H9 (cell line): ENCODE measurements at regions not wholly inside any gene's neighbourhood (a gene's known extent, or its start where the extent isn't known, plus 50 kb on each side); places are given as distances from the start of the nearest gene placed in this dataset.

Source experiments
- DNase-seq: peaks from one replicate; pipeline ENCODE4 v3.0.0-alpha.2; 2017
- H2AFZ ChIP-seq: one replicate; pipeline ENCODE4 v1.6.1; 2013; ENCODE audit warnings: mild to moderate bottlenecking, low read length, control low read depth, moderate library complexity
- H2AK5ac ChIP-seq: 2 replicates; pipeline ENCODE4 v1.6.1; 2013; ENCODE audit warnings: low read length, control low read depth, mixed read lengths; ENCODE audit not compliant: insufficient read length
- H2BK120ac ChIP-seq: one replicate; pipeline ENCODE4 v1.6.1; 2013; ENCODE audit warnings: low read depth, mild to moderate bottlenecking, low read length, control low read depth, inconsistent platforms; ENCODE audit not compliant: poor library complexity, severe bottlenecking
- H2BK12ac ChIP-seq: 2 replicates; pipeline ENCODE4 v1.6.1; 2013; ENCODE audit warnings: low read length, control low read depth, mixed read lengths, low read depth; ENCODE audit not compliant: insufficient read length
- H2BK15ac ChIP-seq: 2 replicates; pipeline ENCODE4 v1.6.1; 2013; ENCODE audit warnings: low read depth, low read length, control low read depth
- H2BK20ac ChIP-seq: one replicate; pipeline ENCODE4 v1.6.1; 2013; ENCODE audit warnings: low read depth, mild to moderate bottlenecking, low read length, control low read depth, inconsistent platforms; ENCODE audit not compliant: poor library complexity, severe bottlenecking
- H2BK5ac ChIP-seq: 2 replicates; pipeline ENCODE4 v1.6.1; 2013; ENCODE audit warnings: low read length, control low read depth, mixed read lengths; ENCODE audit not compliant: insufficient read length
- H3K14ac ChIP-seq: 2 replicates; pipeline ENCODE4 v1.6.1; 2013; ENCODE audit warnings: low read length, control low read depth; ENCODE audit not compliant: insufficient read depth
- H3K18ac ChIP-seq: 2 replicates; pipeline ENCODE4 v1.6.1; 2013; ENCODE audit warnings: low read depth, mild to moderate bottlenecking, mixed read lengths, low read length, control low read depth; ENCODE audit not compliant: insufficient read length
- H3K23ac ChIP-seq: 2 replicates; pipeline ENCODE4 v1.6.1; 2013; ENCODE audit warnings: low read length, control low read depth, mixed read lengths, low read depth; ENCODE audit not compliant: insufficient read length
- H3K23me2 ChIP-seq: 2 replicates; pipeline ENCODE4 v1.6.1; 2013; ENCODE audit warnings: low read depth, mild to moderate bottlenecking, mixed read lengths, low read length, control low read depth; ENCODE audit not compliant: insufficient read length, poor library complexity, severe bottlenecking
- H3K27ac ChIP-seq: 2 replicates; pipeline ENCODE4 v1.5.1; 2013; ENCODE audit warnings: low read length, control low read depth, mixed read lengths, low read depth; ENCODE audit not compliant: insufficient read length
- H3K27me3 ChIP-seq: 2 replicates; pipeline ENCODE4 v1.6.1; 2013; ENCODE audit warnings: low read length, control low read depth, inconsistent platforms; ENCODE audit not compliant: insufficient read depth
- H3K4ac ChIP-seq: 2 replicates; pipeline ENCODE4 v1.6.1; 2013; ENCODE audit warnings: low read depth, mild to moderate bottlenecking, control low read depth, inconsistent platforms, low read length, moderate library complexity
- H3K4me1 ChIP-seq: 2 replicates; pipeline ENCODE4 v1.6.1; 2013; ENCODE audit warnings: low read length, control low read depth, inconsistent platforms; ENCODE audit not compliant: insufficient read depth
- H3K4me2 ChIP-seq: 2 replicates; pipeline ENCODE4 v1.6.1; 2013; ENCODE audit warnings: low read length, control low read depth, mixed read lengths; ENCODE audit not compliant: insufficient read length, insufficient read depth
- H3K56ac ChIP-seq: 2 replicates; pipeline ENCODE4 v1.6.1; 2013; ENCODE audit warnings: low read depth, mild to moderate bottlenecking, mixed read lengths, low read length, control low read depth; ENCODE audit not compliant: insufficient read length
- H3K79me1 ChIP-seq: 2 replicates; pipeline ENCODE4 v1.6.1; 2013; ENCODE audit warnings: low read depth, mild to moderate bottlenecking, moderate library complexity, low read length, control low read depth, inconsistent platforms; ENCODE audit not compliant: insufficient read depth, poor library complexity, severe bottlenecking
- H3K79me2 ChIP-seq: 2 replicates; pipeline ENCODE4 v1.6.1; 2013; ENCODE audit warnings: low read length, control low read depth, inconsistent platforms; ENCODE audit not compliant: insufficient read depth
- H3K9ac ChIP-seq: 2 replicates; pipeline ENCODE4 v1.6.1; 2013; ENCODE audit warnings: low read length, control low read depth, mixed read lengths; ENCODE audit not compliant: insufficient read length; ENCODE audit errors: extremely low read depth
- H3K9me3 ChIP-seq: one replicate; pipeline ENCODE4 v1.6.1; 2013; ENCODE audit warnings: low read depth, low read length, inconsistent platforms; ENCODE audit not compliant: control insufficient read depth
- H3T11ph ChIP-seq: one replicate; pipeline ENCODE4 v1.6.1; 2013; ENCODE audit warnings: mild to moderate bottlenecking, low read length, control low read depth, inconsistent platforms
- H4K20me1 ChIP-seq: one replicate; pipeline ENCODE4 v1.6.1; 2013; ENCODE audit not compliant: control insufficient read depth, insufficient read length, insufficient read depth
- H4K5ac ChIP-seq: 2 replicates; pipeline ENCODE4 v1.6.1; 2013; ENCODE audit warnings: low read depth, mild to moderate bottlenecking, mixed read lengths, low read length, control low read depth; ENCODE audit not compliant: insufficient read length
- H4K8ac ChIP-seq: replicated peaks from 2 replicates; pipeline ENCODE4 v1.6.1; 2013; ENCODE audit warnings: low read length, control low read depth, mixed read lengths, low read depth; ENCODE audit not compliant: insufficient read length
- H4K91ac ChIP-seq: 2 replicates; pipeline ENCODE4 v1.6.1; 2013; ENCODE audit warnings: low read depth, mild to moderate bottlenecking, moderate library complexity, mixed read lengths, low read length, control low read depth; ENCODE audit not compliant: insufficient read length
- H3K27ac Mint-ChIP-seq, 3 experiments: 2 replicates in 2 of 3; 3 replicates in 1 of 3; pipeline ENCODE4 v1.8.0; 2020 to 2021; ENCODE audit warnings: mixed read lengths in 3 of 3, mild to moderate bottlenecking in 1 of 3, moderate library complexity in 1 of 3
- H3K27me3 Mint-ChIP-seq: 2 replicates; pipeline ENCODE4 v1.8.0; 2021; ENCODE audit warnings: low read depth, mild to moderate bottlenecking, moderate library complexity, mixed read lengths
- H3K36me3 Mint-ChIP-seq, 3 experiments: 2 replicates in 2 of 3; 3 replicates in 1 of 3; pipeline ENCODE4 v1.8.0; 2020 to 2021; ENCODE audit warnings: low read depth in 3 of 3, mixed read lengths in 3 of 3; ENCODE audit not compliant: insufficient read depth in 1 of 3
- H3K4me1 Mint-ChIP-seq, 2 experiments: 2 replicates each; pipeline ENCODE4 v1.8.0; 2020; ENCODE audit warnings: mixed read lengths in 2 of 2
- H3K4me3 Mint-ChIP-seq, 2 experiments: 2 replicates in 1 of 2; 3 replicates in 1 of 2; pipeline ENCODE4 v1.8.0; 2020 to 2021; ENCODE audit warnings: mild to moderate bottlenecking in 2 of 2, mixed read lengths in 2 of 2, moderate library complexity in 1 of 2
- H3K9me3 Mint-ChIP-seq, 2 experiments: 2 replicates in 1 of 2; 3 replicates in 1 of 2; pipeline ENCODE4 v1.8.0; 2020; ENCODE audit warnings: mild to moderate bottlenecking in 2 of 2, mixed read lengths in 2 of 2, moderate library complexity in 1 of 2
- WGBS: extraction: QIAGEN DNeasy Blood & Tissue Kit; methylation state at CpG from one replicate; pipeline ENCODE4 v1.1.7; 2013; ENCODE audit warnings: missing lambda C conversion rate, low lambda C conversion rate, mixed read lengths; ENCODE audit not compliant: insufficient read length; ENCODE audit errors: extremely low coverage; 5-methylcytosine and 5-hydroxymethylcytosine counted together
- TF ChIP-seq, protein P1 (sequence below): fragments of 200-600 bp; sonication (generic); conservative IDR thresholded peaks from 3 replicates; pipeline ENCODE4 v1.8.0; 2021; ENCODE audit warnings: antibody characterized with exemption, mild to moderate bottlenecking

DNA sequence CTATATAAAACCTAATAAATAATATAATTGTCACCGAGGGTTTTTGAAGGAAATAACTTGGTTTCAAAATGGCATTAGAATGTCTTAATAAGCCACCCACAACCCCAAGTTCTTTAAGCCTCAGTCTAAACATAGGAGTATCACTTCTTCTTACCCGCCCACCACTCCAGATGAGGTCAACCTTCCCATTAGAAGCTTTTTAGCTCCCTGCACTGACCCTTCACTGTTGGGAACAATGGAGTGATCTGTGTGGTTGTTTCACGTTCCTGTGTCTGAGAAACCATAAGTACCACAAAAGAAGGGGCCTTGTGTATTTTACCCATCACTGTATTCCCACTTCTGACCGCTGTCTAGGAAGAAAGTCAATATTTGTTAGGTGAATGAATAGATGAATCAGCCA lies 326.3 kb upstream of the ZNF521 start:
- no peak overlapping the region for H2AK5ac ChIP-seq
- Mint-ChIP-seq H3K9me3 (no peaks in the 10 kb centered on the region; a peak in 1 of 5 replicates), H3K27me3 (no peaks in the 10 kb centered on the region), H3K4me1 (peaks cover 69 to 71% of the 10 kb centered on the region in 2 experiments), H3K4me3 (no peak overlapping the region), H3K36me3 (no peaks in the 10 kb centered on the region; a peak in 1 of 7 replicates), H3K27ac (no peak overlapping the region)
- H3K27ac ChIP-seq = no peak overlapping the region
- WGBS = no CpG with 5 or more reads among the region's 4 CpGs
- TF ChIP-seq, protein P1, sequence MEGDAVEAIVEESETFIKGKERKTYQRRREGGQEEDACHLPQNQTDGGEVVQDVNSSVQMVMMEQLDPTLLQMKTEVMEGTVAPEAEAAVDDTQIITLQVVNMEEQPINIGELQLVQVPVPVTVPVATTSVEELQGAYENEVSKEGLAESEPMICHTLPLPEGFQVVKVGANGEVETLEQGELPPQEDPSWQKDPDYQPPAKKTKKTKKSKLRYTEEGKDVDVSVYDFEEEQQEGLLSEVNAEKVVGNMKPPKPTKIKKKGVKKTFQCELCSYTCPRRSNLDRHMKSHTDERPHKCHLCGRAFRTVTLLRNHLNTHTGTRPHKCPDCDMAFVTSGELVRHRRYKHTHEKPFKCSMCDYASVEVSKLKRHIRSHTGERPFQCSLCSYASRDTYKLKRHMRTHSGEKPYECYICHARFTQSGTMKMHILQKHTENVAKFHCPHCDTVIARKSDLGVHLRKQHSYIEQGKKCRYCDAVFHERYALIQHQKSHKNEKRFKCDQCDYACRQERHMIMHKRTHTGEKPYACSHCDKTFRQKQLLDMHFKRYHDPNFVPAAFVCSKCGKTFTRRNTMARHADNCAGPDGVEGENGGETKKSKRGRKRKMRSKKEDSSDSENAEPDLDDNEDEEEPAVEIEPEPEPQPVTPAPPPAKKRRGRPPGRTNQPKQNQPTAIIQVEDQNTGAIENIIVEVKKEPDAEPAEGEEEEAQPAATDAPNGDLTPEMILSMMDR = no peak
- no peak overlapping the region for H2BK12ac ChIP-seq
- no peaks in the 10 kb centered on the region for H3K79me2 ChIP-seq
- H3K23ac ChIP-seq = no peak overlapping the region
- no peak overlapping the region for H3T11ph ChIP-seq
- H4K20me1 ChIP-seq = no peaks in the 10 kb centered on the region
- no peaks in the 10 kb centered on the region for H3K23me2 ChIP-seq
- H3K27me3 ChIP-seq = no peaks in the 10 kb centered on the region
- H3K79me1 ChIP-seq = no peaks in the 10 kb centered on the region
- no peak overlapping the region for H2AFZ ChIP-seq
- no peak overlapping the region for H3K56ac ChIP-seq
- H2BK20ac ChIP-seq = no peak overlapping the region
- no peak for DNase-seq
- H2BK5ac ChIP-seq = no peak overlapping the region
- no peak overlapping the region for H3K4me2 ChIP-seq
- H3K14ac ChIP-seq = no peak overlapping the region
- H3K18ac ChIP-seq = no peak overlapping the region
- no peak overlapping the region for H3K4ac ChIP-seq
- no peak overlapping the region for H2BK15ac ChIP-seq
- no peak overlapping the region for H2BK120ac ChIP-seq
- H4K5ac ChIP-seq = no peak overlapping the region
- H3K9ac ChIP-seq = no peak overlapping the region
- no peaks in the 10 kb centered on the region for H3K9me3 ChIP-seq
- no peak overlapping the region for H4K8ac ChIP-seq
- no peak overlapping the region for H4K91ac ChIP-seq
- H3K4me1 ChIP-seq = peaks cover 6% of the 10 kb centered on the region; the same call in 1 of the 2 replicates
